Small intestine (tissue), 7 donors: ENCODE measurements at regions not wholly inside any gene's neighbourhood (a gene's known extent, or its start where the extent isn't known, plus 50 kb on each side); places are given as distances from the start of the nearest gene placed in this dataset.

Experiments used
- DNase-seq, 2 donors: peaks; one replicate each; pipeline versions ENCODE4 v3.0.0 to v3.0.0-alpha.2; 2013
- FAIRE-seq: peaks from 2 replicates; lab custom pipeline; 2012; peaks lifted over from hg19 to GRCh38; lab: Jason Lieb, UNC
- H3K27ac ChIP-seq, 3 donors: one replicate each; pipeline ENCODE4 v1.5.1; 2013; ENCODE audit warnings: low read length in 2 of 3, mild to moderate bottlenecking in 2 of 3, control low read depth in 1 of 3, inconsistent platforms in 1 of 3, low read depth in 1 of 3, moderate library complexity in 1 of 3
- H3K27me3 ChIP-seq, 3 donors: one replicate each; pipeline ENCODE4 v1.6.1; 2013; ENCODE audit warnings: low read length in 3 of 3, inconsistent platforms in 1 of 3; ENCODE audit not compliant: control insufficient read depth in 3 of 3, insufficient read depth in 3 of 3
- H3K36me3 ChIP-seq, 3 donors: one replicate each; pipeline ENCODE4 v1.6.1; 2013; ENCODE audit warnings: low read length in 3 of 3, inconsistent platforms in 1 of 3, low read depth in 1 of 3, mild to moderate bottlenecking in 1 of 3, moderate library complexity in 1 of 3; ENCODE audit not compliant: control insufficient read depth in 3 of 3, insufficient read depth in 2 of 3
- H3K4me1 ChIP-seq, 3 donors: one replicate each; pipeline ENCODE4 v1.6.1; 2013; ENCODE audit warnings: low read length in 2 of 3, inconsistent platforms in 1 of 3, low read depth in 1 of 3, mild to moderate bottlenecking in 1 of 3, moderate library complexity in 1 of 3; ENCODE audit not compliant: control insufficient read depth in 3 of 3, insufficient read depth in 2 of 3
- H3K4me3 ChIP-seq, 3 donors: one replicate each; pipeline ENCODE4 v1.5.1; 2013; ENCODE audit warnings: low read length in 3 of 3, control low read depth in 1 of 3, inconsistent platforms in 1 of 3, low read depth in 1 of 3, mild to moderate bottlenecking in 1 of 3, moderate library complexity in 1 of 3
- H3K9me3 ChIP-seq, 2 donors: one replicate each; pipeline ENCODE4 v1.6.1; 2013; ENCODE audit warnings: low read depth in 1 of 2, low read length in 1 of 2; ENCODE audit not compliant: control insufficient read depth in 2 of 2, insufficient read depth in 1 of 2
- WGBS, 3 donors: extraction: QIAGEN DNeasy Blood & Tissue Kit; methylation state at CpG; one replicate each; pipeline ENCODE4 v1.1.7; 2013; 5-methylcytosine and 5-hydroxymethylcytosine counted together
- donor health status: healthy with polysubstance abuse.
- donor health status: control.
- donor health status: control.
- donor health status: Bipolar disorder and iron deficiency.
- donor health status: healthy.

DNA sequence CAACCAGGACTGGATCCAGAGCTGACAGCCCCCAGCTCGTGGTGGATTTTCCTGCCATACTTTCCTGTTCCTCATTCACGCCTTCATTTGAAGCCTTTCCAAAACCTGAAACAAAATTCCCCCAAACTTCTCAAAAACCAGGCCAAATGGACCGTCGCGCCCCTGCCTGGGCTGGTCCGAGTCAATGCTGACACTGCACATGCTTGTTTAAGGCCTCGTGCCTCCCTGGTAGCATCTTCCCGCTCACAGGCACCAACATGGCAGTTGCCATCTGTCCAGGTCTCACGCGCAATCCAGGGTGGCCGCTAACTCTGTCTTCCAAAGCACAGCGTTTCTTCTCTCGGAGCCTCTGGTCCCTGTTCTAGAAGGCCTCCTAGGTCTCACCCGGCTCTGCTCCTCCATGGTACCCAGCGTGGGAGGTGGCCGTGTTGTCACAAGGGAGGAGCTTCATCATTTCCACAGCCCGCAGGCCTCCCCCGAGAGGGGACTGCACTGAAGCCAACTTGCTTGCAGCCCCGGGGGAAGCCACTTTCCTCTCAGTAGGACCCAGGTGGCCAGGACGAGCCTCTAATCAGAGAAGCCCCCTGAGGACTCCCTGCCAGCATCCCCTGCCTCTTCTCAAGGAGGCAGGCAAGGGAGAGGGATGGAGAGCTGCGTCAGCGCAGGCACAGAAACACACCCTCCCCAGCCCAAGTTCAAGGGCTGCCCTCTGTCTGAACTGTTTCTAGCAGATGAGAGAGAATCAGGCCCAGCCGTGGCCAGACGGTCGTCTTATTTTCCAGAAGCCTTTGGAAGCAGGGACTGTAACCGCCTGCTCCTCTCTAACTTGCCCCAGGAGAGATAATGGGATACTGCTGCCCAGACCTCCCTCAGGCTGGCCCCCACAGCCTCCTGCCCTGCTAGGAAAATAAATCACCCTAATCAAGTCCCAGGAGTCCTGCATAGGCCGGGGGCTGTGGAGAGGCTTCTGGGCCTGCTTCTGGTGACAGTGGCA lies 152.8 kb upstream of the TLE3 start:
- peaks cover 0 to 24% (median 7%) of the 10 kb centered on the region in 3 donors for H3K4me1 ChIP-seq
- DNase-seq, result no peak
- no peaks in the 10 kb centered on the region for H3K9me3 ChIP-seq
- H3K4me3 ChIP-seq, result no peak overlapping the region
- no peaks in the 10 kb centered on the region for H3K36me3 ChIP-seq
- FAIRE-seq, result no peak
- no peaks in the 10 kb centered on the region for H3K27me3 ChIP-seq
- WGBS, 3 donors, result 90 to 94% (median 94%) methylated on average over 27 of the region's 27 CpGs
- no peak overlapping the region for H3K27ac ChIP-seq

DNA sequence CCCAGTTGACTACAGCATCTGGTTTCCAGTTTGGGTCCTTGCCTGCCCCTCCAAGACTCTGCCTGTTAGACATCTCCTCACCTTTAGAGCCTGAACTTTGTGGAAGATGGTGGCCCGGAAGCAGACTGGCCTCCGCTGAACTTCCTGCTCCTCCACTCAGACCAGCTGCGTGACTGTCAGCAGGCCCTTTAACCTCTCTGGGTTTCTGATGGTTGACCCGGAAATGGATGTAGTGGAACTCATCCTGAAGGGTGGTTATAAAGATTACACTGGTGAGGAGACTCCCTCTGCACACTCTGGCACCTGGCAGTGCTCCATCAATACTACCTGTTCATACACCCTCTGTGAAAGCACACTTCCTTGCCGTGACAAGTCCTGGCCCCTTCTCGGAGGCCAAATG lies 151.9 kb upstream of the TLE3 start:
- H3K9me3 ChIP-seq, result no peaks in the 10 kb centered on the region

DNA sequence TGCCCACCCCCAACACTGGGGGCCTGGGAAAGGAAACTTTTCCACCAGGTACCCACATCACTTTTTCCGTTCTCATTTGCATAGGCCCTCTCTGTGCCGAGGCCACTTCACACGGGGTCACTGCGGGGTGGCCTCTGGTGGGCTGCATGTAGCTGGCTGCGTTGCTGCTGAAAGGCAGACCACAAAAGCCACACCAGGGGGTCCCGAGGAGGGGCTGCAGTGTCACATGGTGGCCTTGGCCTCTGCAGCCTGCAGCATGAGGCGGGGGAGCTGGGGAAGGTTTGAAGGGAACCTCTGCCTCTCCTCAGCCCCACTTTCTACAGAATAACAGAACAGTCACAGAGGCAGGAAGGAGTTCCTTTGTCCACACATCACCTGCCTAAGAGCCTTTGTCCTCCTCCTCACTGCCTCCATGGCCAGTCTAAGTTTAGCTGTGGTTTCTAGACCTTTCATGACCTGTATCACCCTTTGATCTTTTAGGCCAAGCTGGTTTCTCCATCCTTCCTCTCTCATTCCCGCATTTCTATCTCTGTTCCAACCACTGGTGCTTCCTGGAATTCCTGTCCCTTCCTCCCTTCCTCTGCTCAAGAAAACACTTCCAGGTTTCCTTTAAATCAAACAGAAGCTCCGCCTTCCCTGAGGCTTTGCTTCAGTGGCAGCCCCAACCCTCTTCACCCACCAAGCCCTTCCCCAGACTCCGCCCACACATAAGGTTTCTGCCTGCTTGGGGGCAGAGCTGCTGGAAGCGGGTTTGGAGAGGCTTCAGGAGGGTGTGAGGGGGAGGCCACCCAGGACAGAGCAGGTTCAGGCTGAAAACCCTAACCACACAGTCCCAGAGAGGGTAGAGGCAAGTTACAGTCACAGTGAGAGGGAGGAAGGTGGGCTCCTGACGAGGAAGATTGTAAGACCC lies 150.7 kb upstream of the TLE3 start:
- H3K4me1 ChIP-seq, result peaks cover 0 to 33% (median 7%) of the 10 kb centered on the region in 3 donors
- no peak overlapping the region for H3K4me3 ChIP-seq
- WGBS, 3 donors, result 77 to 80% (median 79%) methylated on average over 12 of the region's 12 CpGs
- no peak for FAIRE-seq
- H3K9me3 ChIP-seq, result no peaks in the 10 kb centered on the region
- H3K27me3 ChIP-seq, result no peaks in the 10 kb centered on the region
- H3K36me3 ChIP-seq, result no peaks in the 10 kb centered on the region
- DNase-seq, result peak in 1 of 2 donors; percentile 25
- H3K27ac ChIP-seq, result no peak overlapping the region

More for the DNA sequence above, 151.9 kb upstream of the TLE3 start:
- no peak for DNase-seq
- FAIRE-seq, result no peak
- Histone ChIP-seq H3K27me3 (no peaks in the 10 kb centered on the region), H3K36me3 (no peaks in the 10 kb centered on the region), H3K4me1 (peaks cover 0 to 24% (median 7%) of the 10 kb centered on the region in 3 donors), H3K27ac (no peak overlapping the region), H3K4me3 (no peak overlapping the region)
- 62 to 76% (median 66%) methylated on average over 6 of the region's 6 CpGs for WGBS, 3 donors

DNA sequence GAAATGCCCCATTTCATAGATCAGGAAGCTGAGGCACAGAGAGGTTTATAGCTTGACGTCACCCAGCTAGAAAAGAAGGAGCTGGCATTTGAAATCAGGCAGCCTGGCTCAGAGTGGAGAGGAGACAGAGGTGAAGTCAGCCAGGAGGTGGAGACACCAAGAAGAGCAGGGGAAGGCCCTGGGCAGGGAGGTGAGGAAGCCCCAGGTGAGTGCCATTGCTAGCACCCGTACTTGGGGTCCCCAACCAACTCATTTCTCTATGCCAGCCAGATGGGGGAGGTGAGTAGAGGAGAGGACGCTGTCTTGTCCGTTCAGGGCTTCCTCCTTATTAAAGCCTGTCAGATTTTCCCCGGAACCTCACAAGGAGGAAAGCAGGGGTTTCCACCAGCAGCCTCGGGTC lies 149.6 kb upstream of the TLE3 start:
- no peaks in the 10 kb centered on the region for H3K9me3 ChIP-seq
- H3K27ac ChIP-seq, result no peak overlapping the region
- FAIRE-seq (no peak), DNase-seq (no peak)
- no peaks in the 10 kb centered on the region for H3K36me3 ChIP-seq
- WGBS, 3 donors, result 89 to 93% (median 90%) methylated on average over 6 of the region's 6 CpGs
- no peaks in the 10 kb centered on the region for H3K27me3 ChIP-seq
- H3K4me3 ChIP-seq, result no peak overlapping the region
- peaks cover 0 to 36% (median 7%) of the 10 kb centered on the region in 3 donors for H3K4me1 ChIP-seq

DNA sequence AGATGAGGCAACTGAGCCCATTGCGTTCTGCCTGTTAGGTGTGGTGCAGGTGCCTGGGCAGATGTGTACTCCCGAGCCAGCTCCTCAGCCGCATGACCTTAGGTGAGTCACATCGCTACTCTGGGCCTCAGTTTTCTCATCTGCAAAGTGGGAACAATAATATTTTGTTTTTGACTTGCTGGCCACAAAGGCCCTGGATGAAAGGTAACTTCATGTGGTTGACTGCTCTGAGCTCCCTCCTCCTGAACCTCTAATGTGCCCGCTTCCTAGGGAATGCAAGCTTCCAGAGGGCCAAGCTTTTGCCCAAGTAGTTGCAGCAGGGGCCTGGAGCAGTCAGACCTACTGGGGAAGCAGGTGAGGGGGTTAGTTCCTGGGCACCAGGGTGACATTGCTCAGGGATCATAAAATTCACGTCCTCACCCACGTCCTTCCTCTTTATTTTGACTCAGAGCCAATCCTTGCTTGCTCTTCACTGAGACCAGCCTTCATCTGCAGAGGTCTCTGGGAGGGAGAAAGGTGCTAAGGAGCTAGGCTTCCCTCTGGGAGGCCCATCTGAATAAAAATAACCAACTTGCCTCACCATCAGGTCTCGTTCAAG lies 149.0 kb upstream of the TLE3 start:
- Histone ChIP-seq H3K4me1 (peaks cover 0 to 30% (median 4%) of the 10 kb centered on the region in 3 donors), H3K36me3 (no peaks in the 10 kb centered on the region), H3K9me3 (no peaks in the 10 kb centered on the region), H3K4me3 (no peak overlapping the region), H3K27ac (no peak overlapping the region), H3K27me3 (no peaks in the 10 kb centered on the region)
- no peak for FAIRE-seq
- no peak for DNase-seq
- WGBS, 3 donors, result 77 to 80% (median 78%) methylated on average over 8 of the region's 8 CpGs

DNA sequence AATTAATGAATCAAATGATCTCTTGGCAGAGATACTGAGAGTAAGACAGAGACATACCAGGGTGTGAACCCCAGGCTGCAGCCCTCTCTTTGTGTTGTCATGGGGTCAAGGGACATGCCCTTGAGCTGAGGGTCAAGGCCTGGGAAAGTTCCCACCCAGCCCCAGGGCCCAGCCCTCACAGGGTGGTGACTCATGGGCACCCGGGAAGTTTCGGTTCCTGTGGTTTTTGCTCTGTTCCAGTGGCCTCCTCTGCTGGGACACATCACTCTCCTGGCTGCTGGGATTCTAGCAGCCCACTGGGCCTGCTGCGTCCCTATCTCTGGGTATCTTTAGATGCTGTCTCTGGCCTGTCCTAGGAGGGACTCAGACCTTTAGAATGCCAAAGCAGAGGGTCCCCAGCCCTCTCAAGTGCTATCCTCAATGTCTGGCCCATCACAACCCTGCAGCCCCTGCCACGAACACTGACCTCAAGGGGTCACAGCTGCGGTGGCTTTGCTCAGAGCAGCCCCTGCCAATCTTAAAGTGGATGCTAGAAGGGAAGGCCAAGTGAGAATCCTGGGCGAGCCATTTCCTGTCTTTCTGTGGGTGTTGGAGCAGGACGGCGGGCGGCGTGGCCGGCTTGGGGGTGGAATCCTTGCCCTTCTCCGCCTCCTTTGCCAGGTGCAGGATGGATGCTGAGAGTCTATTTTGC lies 148.4 kb upstream of the TLE3 start:
- WGBS, 3 donors, result 80 to 84% (median 81%) methylated on average over 12 of the region's 12 CpGs
- DNase-seq (peak in 1 of 2 donors; percentile 21), FAIRE-seq (no peak)
- Histone ChIP-seq H3K36me3 (no peaks in the 10 kb centered on the region), H3K9me3 (no peaks in the 10 kb centered on the region), H3K4me3 (no peak overlapping the region), H3K27me3 (no peaks in the 10 kb centered on the region), H3K27ac (no peak overlapping the region), H3K4me1 (peaks cover 0 to 24% (median 0%) of the 10 kb centered on the region in 3 donors)

DNA sequence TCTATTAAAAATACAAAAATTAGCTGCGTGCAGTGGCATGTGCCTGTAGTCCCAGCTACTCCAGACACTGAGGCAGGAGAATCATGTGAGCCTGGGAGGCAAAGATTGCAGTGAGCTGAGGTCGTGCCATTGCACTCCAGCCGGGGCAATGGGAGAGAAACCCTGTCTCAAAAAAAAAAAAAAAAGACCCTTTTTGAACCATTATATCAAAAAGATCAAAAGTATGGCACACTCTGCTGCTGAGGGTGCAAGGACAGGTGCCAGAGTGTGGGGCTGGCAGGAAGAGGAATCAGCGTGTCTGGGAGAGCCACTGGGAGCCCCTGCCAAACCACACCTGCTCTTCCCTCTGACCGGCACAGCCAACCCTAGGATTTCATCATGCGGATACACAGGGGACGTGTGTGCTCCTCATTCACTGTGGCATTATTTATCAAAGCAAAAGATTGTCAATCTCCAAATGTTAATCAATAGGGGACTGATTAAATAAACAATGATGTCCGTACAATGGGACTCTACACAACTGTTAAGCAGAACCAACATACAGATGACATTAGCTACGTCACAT lies 147.3 kb upstream of the TLE3 start:
- no peak overlapping the region for H3K27ac ChIP-seq
- H3K4me3 ChIP-seq, result no peak overlapping the region
- 92 to 96% (median 93%) methylated on average over 9 of the region's 9 CpGs for WGBS, 3 donors
- no peaks in the 10 kb centered on the region for H3K27me3 ChIP-seq
- DNase-seq (no peak), FAIRE-seq (no peak)
- no peaks in the 10 kb centered on the region for H3K36me3 ChIP-seq
- H3K9me3 ChIP-seq, result no peaks in the 10 kb centered on the region
- H3K4me1 ChIP-seq, result peaks cover 0 to 19% (median 0%) of the 10 kb centered on the region in 3 donors
